ENCODE measurements at regions not wholly inside any gene's neighbourhood (a gene's known extent, or its start where the extent isn't known, plus 50 kb on each side); places are given as distances from the start of the nearest gene placed in this dataset.
"Not testable (repeated sequence)": the region's sequence is repeated elsewhere in the genome, so short reads cannot be mapped to it uniquely, and the experiment has no call there.

DNA sequence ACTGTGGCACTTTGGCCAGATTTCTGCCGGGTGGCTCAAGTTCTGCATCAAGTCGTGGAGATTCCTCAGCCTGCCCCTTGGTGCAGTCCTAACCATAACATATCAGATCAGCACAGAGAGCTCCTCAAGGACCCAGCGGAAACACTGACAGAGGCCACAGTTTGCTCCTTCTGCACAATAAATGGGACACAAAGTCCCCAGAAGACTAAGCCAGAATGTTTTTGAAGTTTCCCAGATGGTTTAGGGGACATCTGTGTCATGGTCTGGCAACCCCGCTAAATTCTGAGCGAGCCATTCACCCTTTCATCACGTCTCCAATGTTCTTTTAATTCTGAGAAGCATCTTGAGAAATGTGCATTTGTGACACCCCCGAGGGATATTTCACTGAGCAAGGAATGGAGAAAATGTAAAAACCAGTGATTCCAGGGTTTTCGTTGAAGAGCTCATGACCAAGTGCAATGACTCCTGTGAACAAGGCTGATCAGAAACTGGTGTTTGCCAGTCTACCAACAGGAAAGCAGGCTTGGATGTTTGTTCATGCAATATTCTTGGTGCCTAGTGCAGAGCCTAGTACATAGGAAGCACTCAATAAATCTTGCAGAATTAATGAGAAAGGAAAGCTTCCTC lies 64.8 kb upstream of the LMCD1 start:
- Histone ChIP-seq H3K9ac (ENCODE audit: low read depth in 1 of 2, low read length in 2 of 2) (no peak overlapping the region), H3K4me1 (ENCODE audit: control insufficient read depth in 2 of 2, insufficient read depth in 2 of 2, low read length in 2 of 2) (no peaks in the 10 kb centered on the region), H3K27me3 (ENCODE audit: control insufficient read depth in 2 of 2, insufficient read depth in 2 of 2, low read length in 2 of 2) (no peaks in the 10 kb centered on the region), H3K27ac (ENCODE audit: low read depth in 2 of 2, low read length in 2 of 2) (no peak overlapping the region), H3K4me3 (ENCODE audit: low read length in 2 of 2) (no peak overlapping the region), H3K9me3 (ENCODE audit: control insufficient read depth in 2 of 2, low read length in 2 of 2) (no peaks in the 10 kb centered on the region), H3K36me3 (ENCODE audit: control insufficient read depth in 2 of 2, insufficient read depth in 2 of 2, low read length in 2 of 2) (no peaks in the 10 kb centered on the region)

DNA sequence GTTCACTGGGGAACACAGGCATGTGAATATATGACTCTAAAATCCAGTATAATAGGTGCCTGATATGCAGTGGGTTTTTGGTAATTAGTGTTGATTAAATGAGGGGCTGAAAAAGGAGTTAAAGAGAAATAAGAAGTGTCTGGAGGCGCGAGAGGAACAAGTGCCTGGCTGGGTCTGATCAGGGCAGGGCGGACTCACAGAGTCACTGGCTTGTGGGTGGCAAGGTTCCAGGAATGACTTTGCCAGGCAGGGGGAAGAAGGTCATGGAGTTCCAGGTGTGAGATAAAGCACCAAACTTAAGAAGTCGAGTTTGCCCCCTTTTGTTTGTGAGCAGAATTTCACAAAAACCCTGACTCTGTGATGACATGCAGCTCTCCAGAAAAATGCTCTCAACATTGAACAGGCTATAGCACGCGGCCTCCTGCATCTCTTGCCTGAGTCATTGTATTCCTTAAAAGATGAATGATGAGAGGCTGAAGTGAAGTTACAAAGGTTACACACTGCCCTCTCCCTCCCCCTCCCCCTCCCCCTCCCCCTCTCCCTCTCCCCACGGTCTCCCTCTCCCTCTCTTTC lies 63.0 kb upstream of the LMCD1 start:
- H3K4me1 ChIP-seq (ENCODE audit: control insufficient read depth in 2 of 2, insufficient read depth in 2 of 2, low read length in 2 of 2), result no peaks in the 10 kb centered on the region
- no peak overlapping the region for H3K9ac ChIP-seq (ENCODE audit: low read depth in 1 of 2, low read length in 2 of 2)
- no peak overlapping the region for H3K4me3 ChIP-seq (ENCODE audit: low read length in 2 of 2)
- H3K27ac ChIP-seq (ENCODE audit: low read depth in 2 of 2, low read length in 2 of 2), result no peak overlapping the region
- H3K36me3 ChIP-seq (ENCODE audit: control insufficient read depth in 2 of 2, insufficient read depth in 2 of 2, low read length in 2 of 2), result no peaks in the 10 kb centered on the region
- no peaks in the 10 kb centered on the region for H3K27me3 ChIP-seq (ENCODE audit: control insufficient read depth in 2 of 2, insufficient read depth in 2 of 2, low read length in 2 of 2)
- no peaks in the 10 kb centered on the region for H3K9me3 ChIP-seq (ENCODE audit: control insufficient read depth in 2 of 2, low read length in 2 of 2)

DNA sequence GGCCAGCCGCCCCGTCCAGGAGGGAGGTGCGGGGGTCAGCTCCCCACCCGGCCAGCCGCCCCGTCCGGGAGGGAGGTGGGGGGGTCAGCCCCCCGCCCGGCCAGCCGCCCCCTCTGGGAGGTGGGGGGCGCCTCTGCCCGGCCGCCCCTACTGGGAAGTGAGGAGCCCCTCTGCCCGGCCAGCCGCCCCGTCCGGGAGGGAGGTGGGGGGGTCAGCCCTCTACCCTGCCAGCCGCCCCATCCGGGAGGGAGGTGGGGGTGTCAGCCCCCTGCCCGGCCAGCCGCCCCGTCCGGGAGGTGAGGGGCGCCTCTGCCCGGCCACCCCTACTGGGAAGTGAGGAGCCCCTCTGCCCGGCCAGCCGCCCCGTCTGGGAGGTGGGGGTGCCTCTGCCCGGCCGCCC lies 61.5 kb upstream of the LMCD1 start:
- H3K4me1 ChIP-seq (ENCODE audit: control insufficient read depth in 2 of 2, insufficient read depth in 2 of 2, low read length in 2 of 2), result peaks cover 6 to 12% of the 10 kb centered on the region in 2 donors

DNA sequence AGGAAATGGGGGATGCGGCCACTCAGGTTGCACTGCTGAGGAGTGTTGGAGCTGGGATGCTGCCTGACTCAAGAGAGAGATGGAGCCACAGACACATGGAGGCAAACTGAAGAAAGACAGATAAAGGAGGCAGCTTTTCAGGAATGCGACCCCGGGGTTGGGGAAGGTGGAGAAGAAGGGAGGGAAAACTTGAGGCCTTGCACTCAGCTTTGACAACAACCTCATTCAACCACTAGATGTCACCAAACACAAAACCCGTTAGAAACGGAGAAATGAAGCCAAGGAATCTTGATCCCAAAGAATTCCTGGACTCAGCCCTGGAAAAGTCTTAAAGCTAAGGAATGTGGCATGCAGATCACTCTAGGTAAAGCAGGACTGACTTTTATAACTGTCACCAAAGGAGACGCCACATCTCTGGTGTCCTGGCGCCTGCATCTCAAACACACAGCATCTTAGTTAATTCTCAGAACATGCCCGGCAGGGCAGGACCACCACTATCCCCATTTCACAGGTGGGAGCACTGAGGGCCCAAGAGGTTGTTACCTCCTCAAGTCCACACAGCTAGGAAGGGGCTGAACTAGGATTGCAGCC lies 59.6 kb upstream of the LMCD1 start:
- H3K36me3 ChIP-seq (ENCODE audit: control insufficient read depth in 2 of 2, insufficient read depth in 2 of 2, low read length in 2 of 2), result no peaks in the 10 kb centered on the region
- no peaks in the 10 kb centered on the region for H3K27me3 ChIP-seq (ENCODE audit: control insufficient read depth in 2 of 2, insufficient read depth in 2 of 2, low read length in 2 of 2)
- H3K4me3 ChIP-seq (ENCODE audit: low read length in 2 of 2), result no peak overlapping the region
- H3K27ac ChIP-seq (ENCODE audit: low read depth in 2 of 2, low read length in 2 of 2), result no peak overlapping the region
- H3K4me1 ChIP-seq (ENCODE audit: control insufficient read depth in 2 of 2, insufficient read depth in 2 of 2, low read length in 2 of 2), result peaks cover 6 to 12% of the 10 kb centered on the region in 2 donors
- no peaks in the 10 kb centered on the region for H3K9me3 ChIP-seq (ENCODE audit: control insufficient read depth in 2 of 2, low read length in 2 of 2)
- H3K9ac ChIP-seq (ENCODE audit: low read depth in 1 of 2, low read length in 2 of 2), result no peak overlapping the region

More for the DNA sequence above, 61.5 kb upstream of the LMCD1 start:
- H3K27me3 ChIP-seq (ENCODE audit: control insufficient read depth in 2 of 2, insufficient read depth in 2 of 2, low read length in 2 of 2); H3K9ac ChIP-seq (ENCODE audit: low read depth in 1 of 2, low read length in 2 of 2); H3K27ac ChIP-seq (ENCODE audit: low read depth in 2 of 2, low read length in 2 of 2); H3K4me3 ChIP-seq (ENCODE audit: low read length in 2 of 2); H3K9me3 ChIP-seq (ENCODE audit: control insufficient read depth in 2 of 2, low read length in 2 of 2); H3K36me3 ChIP-seq (ENCODE audit: control insufficient read depth in 2 of 2, insufficient read depth in 2 of 2, low read length in 2 of 2): not testable (repeated sequence)

DNA sequence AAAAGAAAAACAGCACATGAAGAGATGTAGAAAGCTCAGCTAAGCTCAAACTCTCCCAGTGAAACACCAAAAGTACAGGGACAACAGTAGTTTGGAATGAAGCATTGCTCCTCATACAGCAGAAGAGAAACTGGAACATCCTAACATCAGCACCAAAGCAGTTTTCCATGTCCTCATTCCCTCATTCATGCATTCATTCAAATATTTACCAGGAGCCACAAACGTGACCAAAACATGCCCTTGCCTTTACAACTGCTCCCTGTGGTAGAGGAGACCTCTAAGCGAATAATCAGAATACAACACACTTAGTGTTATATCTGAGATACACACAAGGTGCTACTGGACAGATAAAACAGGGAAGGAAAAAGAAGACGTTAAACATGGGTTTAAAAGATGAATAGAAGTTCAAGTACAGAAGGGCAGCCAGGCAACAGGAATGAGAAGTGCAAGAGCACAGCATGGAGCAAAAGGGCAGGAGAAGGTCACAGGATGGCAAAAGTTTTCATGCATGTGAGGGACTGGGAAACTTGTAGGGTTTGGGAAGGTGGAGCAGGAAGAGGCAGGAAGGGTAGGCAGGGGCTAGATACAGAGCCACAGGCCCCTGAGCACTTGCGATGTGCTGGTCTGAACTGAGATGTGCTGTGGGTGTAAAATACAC lies 58.5 kb upstream of the LMCD1 start:
- Histone ChIP-seq H3K4me3 (ENCODE audit: low read length in 2 of 2) (no peak overlapping the region), H3K4me1 (ENCODE audit: control insufficient read depth in 2 of 2, insufficient read depth in 2 of 2, low read length in 2 of 2) (peaks cover 6 to 12% of the 10 kb centered on the region in 2 donors), H3K36me3 (ENCODE audit: control insufficient read depth in 2 of 2, insufficient read depth in 2 of 2, low read length in 2 of 2) (no peaks in the 10 kb centered on the region), H3K9ac (ENCODE audit: low read depth in 1 of 2, low read length in 2 of 2) (no peak overlapping the region), H3K9me3 (ENCODE audit: control insufficient read depth in 2 of 2, low read length in 2 of 2) (no peaks in the 10 kb centered on the region), H3K27ac (ENCODE audit: low read depth in 2 of 2, low read length in 2 of 2) (no peak overlapping the region), H3K27me3 (ENCODE audit: control insufficient read depth in 2 of 2, insufficient read depth in 2 of 2, low read length in 2 of 2) (no peaks in the 10 kb centered on the region)

DNA sequence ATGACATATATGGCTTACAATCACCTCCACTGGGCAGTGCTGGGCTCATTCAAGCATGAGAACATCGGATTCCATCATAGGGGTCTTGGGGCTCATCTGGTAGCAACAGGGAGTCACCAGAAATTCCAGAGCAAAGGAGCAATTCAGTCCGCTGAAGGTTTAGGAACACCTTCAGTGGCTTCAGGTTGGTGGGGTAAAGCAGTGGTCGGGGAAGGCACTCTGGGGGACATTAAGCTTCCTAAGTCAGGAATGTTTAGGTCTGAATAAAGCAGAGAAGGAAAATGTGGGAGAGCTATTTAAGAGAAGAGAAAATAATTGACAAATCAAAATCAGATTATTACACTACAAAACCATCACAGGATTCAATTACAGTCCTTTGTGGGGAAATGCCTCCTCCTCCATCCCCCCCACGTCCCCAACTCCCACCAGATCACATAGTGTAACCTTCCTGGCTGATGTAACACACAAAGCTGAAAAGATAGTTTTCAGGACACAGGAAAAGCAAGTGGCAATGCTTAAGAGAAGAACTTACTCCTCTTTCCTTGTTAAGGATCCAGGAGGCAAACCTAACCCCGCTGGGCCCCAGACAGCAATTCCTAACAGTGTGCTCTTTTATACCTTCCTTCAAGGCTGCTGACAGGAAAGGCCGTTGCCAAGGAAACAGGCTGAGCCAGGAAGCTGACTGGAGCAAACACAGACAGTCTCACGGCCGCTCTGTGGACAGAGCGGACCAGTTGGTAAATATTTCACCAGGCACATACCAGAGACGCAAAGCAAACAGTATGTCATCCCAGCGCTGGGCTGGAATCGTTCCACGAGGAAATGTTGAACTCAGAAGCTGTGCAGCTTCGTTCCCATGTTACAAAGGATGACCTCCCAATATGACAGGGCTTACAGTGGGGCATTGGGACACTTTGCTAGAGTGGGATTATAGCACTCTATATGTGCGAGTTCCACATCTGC lies 57.5 kb upstream of the LMCD1 start:
- H3K9ac ChIP-seq (ENCODE audit: low read depth in 1 of 2, low read length in 2 of 2), result no peak overlapping the region
- H3K27me3 ChIP-seq (ENCODE audit: control insufficient read depth in 2 of 2, insufficient read depth in 2 of 2, low read length in 2 of 2), result no peaks in the 10 kb centered on the region
- H3K9me3 ChIP-seq (ENCODE audit: control insufficient read depth in 2 of 2, low read length in 2 of 2), result no peaks in the 10 kb centered on the region
- no peaks in the 10 kb centered on the region for H3K36me3 ChIP-seq (ENCODE audit: control insufficient read depth in 2 of 2, insufficient read depth in 2 of 2, low read length in 2 of 2)
- H3K27ac ChIP-seq (ENCODE audit: low read depth in 2 of 2, low read length in 2 of 2), result peak overlapping the region; percentile 69 to 72
- H3K4me3 ChIP-seq (ENCODE audit: low read length in 2 of 2), result peak overlapping the region in 1 of 2 donors; percentile 9
- peaks cover 6 to 12% of the 10 kb centered on the region in 2 donors for H3K4me1 ChIP-seq (ENCODE audit: control insufficient read depth in 2 of 2, insufficient read depth in 2 of 2, low read length in 2 of 2)

DNA sequence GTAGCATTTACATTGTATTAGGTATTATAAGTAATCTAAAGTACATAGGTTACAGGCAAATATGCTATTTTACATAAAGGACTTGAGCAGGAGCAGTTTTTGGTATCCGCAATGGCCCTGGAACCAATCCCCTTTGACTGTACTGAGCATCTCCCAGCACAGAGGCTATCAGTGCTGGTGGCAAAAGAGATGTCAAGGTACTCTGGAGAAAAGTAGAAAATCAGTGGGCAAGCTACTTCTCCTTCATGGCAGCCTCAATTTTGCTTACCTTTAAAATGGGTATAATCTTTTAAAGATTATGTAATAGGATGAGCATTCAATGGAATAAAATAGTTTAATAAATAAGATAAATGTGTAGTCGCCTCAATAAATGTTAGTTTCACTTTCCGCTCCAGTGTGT lies 56.7 kb upstream of the LMCD1 start:
- no peak overlapping the region for H3K4me3 ChIP-seq (ENCODE audit: low read length in 2 of 2)
- H3K27ac ChIP-seq (ENCODE audit: low read depth in 2 of 2, low read length in 2 of 2), result peak overlapping the region in 1 of 2 donors; percentile 9
- H3K36me3 ChIP-seq (ENCODE audit: control insufficient read depth in 2 of 2, insufficient read depth in 2 of 2, low read length in 2 of 2), result no peaks in the 10 kb centered on the region
- no peaks in the 10 kb centered on the region for H3K9me3 ChIP-seq (ENCODE audit: control insufficient read depth in 2 of 2, low read length in 2 of 2)
- no peaks in the 10 kb centered on the region for H3K27me3 ChIP-seq (ENCODE audit: control insufficient read depth in 2 of 2, insufficient read depth in 2 of 2, low read length in 2 of 2)
- H3K4me1 ChIP-seq (ENCODE audit: control insufficient read depth in 2 of 2, insufficient read depth in 2 of 2, low read length in 2 of 2), result peaks cover 6 to 12% of the 10 kb centered on the region in 2 donors
- no peak overlapping the region for H3K9ac ChIP-seq (ENCODE audit: low read depth in 1 of 2, low read length in 2 of 2)

DNA sequence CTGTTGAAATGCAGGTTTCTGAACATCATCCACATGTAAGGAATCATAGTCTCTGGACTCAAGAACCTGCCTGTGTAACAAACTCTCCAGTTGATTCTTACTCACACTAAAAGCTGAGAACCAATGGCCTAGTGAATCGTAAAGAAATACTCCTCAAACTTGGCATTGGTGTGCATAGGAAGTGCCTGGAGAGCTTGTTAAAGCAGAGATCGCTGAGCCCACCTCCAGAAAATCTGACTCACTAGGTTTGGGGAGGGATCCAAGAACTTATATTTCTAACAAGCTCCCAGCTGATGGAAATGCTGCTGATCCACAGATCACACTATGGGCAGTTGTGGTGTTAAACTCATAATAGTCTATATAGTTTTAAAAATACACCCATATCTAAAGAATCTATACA lies 55.8 kb upstream of the LMCD1 start:
- Histone ChIP-seq H3K27ac (ENCODE audit: low read depth in 2 of 2, low read length in 2 of 2) (no peak overlapping the region), H3K4me3 (ENCODE audit: low read length in 2 of 2) (no peak overlapping the region), H3K36me3 (ENCODE audit: control insufficient read depth in 2 of 2, insufficient read depth in 2 of 2, low read length in 2 of 2) (no peaks in the 10 kb centered on the region), H3K9me3 (ENCODE audit: control insufficient read depth in 2 of 2, low read length in 2 of 2) (no peaks in the 10 kb centered on the region), H3K9ac (ENCODE audit: low read depth in 1 of 2, low read length in 2 of 2) (no peak overlapping the region), H3K4me1 (ENCODE audit: control insufficient read depth in 2 of 2, insufficient read depth in 2 of 2, low read length in 2 of 2) (peaks cover 6 to 12% of the 10 kb centered on the region in 2 donors), H3K27me3 (ENCODE audit: control insufficient read depth in 2 of 2, insufficient read depth in 2 of 2, low read length in 2 of 2) (no peaks in the 10 kb centered on the region)

DNA sequence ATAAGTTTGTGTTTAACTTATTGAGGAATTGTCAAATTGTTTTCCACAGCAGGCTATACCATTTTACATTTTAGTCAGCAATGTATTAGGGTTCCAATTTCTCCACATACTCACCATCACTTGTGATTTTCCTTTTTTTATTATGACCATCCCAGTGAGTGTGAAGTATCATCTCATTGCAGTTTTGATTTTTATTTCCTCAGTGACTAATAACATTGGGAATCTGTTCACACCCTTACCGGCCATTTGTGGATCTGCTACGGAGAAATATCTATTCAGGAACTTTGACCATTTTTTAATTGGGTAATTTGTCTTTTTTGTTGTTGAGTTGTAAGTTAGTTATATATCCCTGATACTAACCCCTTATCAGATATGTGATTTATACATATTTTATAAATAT lies 54.8 kb upstream of the LMCD1 start:
- peaks cover 6 to 12% of the 10 kb centered on the region in 2 donors for H3K4me1 ChIP-seq (ENCODE audit: control insufficient read depth in 2 of 2, insufficient read depth in 2 of 2, low read length in 2 of 2)
- no peaks in the 10 kb centered on the region for H3K9me3 ChIP-seq (ENCODE audit: control insufficient read depth in 2 of 2, low read length in 2 of 2)
- peak overlapping the region in 1 of 2 donors; percentile 14 for H3K9ac ChIP-seq (ENCODE audit: low read depth in 1 of 2, low read length in 2 of 2)
- H3K36me3 ChIP-seq (ENCODE audit: control insufficient read depth in 2 of 2, insufficient read depth in 2 of 2, low read length in 2 of 2), result no peaks in the 10 kb centered on the region
- H3K27me3 ChIP-seq (ENCODE audit: control insufficient read depth in 2 of 2, insufficient read depth in 2 of 2, low read length in 2 of 2), result no peaks in the 10 kb centered on the region
- no peak overlapping the region for H3K4me3 ChIP-seq (ENCODE audit: low read length in 2 of 2)
- H3K27ac ChIP-seq (ENCODE audit: low read depth in 2 of 2, low read length in 2 of 2), result no peak overlapping the region

All from mucosa of rectum (tissue), 2 donors.